Astrocyte (in vitro differentiated cells and primary cell): ENCODE measurements at regions not wholly inside any gene's neighbourhood (a gene's known extent, or its start where the extent isn't known, plus 50 kb on each side); places are given as distances from the start of the nearest gene placed in this dataset.

Experiments used
- DNase-seq: peaks from one replicate; pipeline ENCODE4 v3.0.0-alpha.2; 2010; ENCODE audit warnings: low read depth
- FAIRE-seq: peaks from 2 replicates; lab custom pipeline; 2011; peaks lifted over from hg19 to GRCh38; lab: Jason Lieb, UNC
- H2AFZ ChIP-seq: 2 replicates; pipeline ENCODE4 v1.6.0; 2012; ENCODE audit warnings: low read depth, low read length, inconsistent platforms
- H3K27ac ChIP-seq: 2 replicates; pipeline ENCODE4 v1.5.1; 2011; ENCODE audit warnings: low read depth, low read length, inconsistent platforms
- H3K27me3 ChIP-seq: 2 replicates; pipeline ENCODE4 v1.6.0; 2011; ENCODE audit warnings: low read length, inconsistent platforms; ENCODE audit not compliant: insufficient read depth
- H3K36me3 ChIP-seq: 2 replicates; pipeline ENCODE4 v1.5.1; 2011; ENCODE audit warnings: low read length, inconsistent platforms; ENCODE audit not compliant: insufficient read depth
- H3K4me1 ChIP-seq: 2 replicates; pipeline ENCODE4 v1.5.1; 2011; ENCODE audit warnings: low read length, inconsistent platforms; ENCODE audit not compliant: insufficient read depth
- H3K4me2 ChIP-seq: 2 replicates; pipeline ENCODE4 v1.6.0; 2012; ENCODE audit warnings: low read length, inconsistent platforms
- H3K4me3 ChIP-seq: 2 replicates; pipeline ENCODE4 v1.5.1; 2011; ENCODE audit warnings: low read depth, mild to moderate bottlenecking, low read length, inconsistent platforms; ENCODE audit not compliant: insufficient read depth
- H3K79me2 ChIP-seq: 2 replicates; pipeline ENCODE4 v1.6.0; 2012; ENCODE audit warnings: mild to moderate bottlenecking, low read length, inconsistent platforms; ENCODE audit not compliant: insufficient read depth
- H3K9ac ChIP-seq: 2 replicates; pipeline ENCODE4 v1.6.0; 2012; ENCODE audit warnings: mild to moderate bottlenecking, low read length, inconsistent platforms
- H3K9me3 ChIP-seq: 2 replicates; pipeline ENCODE4 v1.5.1; 2012; ENCODE audit warnings: low read depth, mild to moderate bottlenecking, low read length, inconsistent platforms; ENCODE audit not compliant: insufficient read depth
- H4K20me1 ChIP-seq: 2 replicates; pipeline ENCODE4 v1.6.0; 2012; ENCODE audit warnings: low read length, inconsistent platforms; ENCODE audit not compliant: insufficient read depth
- H3K27ac Mint-ChIP-seq: one replicate; pipeline ENCODE4 v1.8.0; 2021; ENCODE audit warnings: mild to moderate bottlenecking, mixed read lengths; ENCODE audit not compliant: unreplicated experiment
- H3K27me3 Mint-ChIP-seq: one replicate; pipeline ENCODE4 v1.8.0; 2021; ENCODE audit warnings: low read depth, mixed read lengths; ENCODE audit not compliant: unreplicated experiment
- H3K36me3 Mint-ChIP-seq: one replicate; pipeline ENCODE4 v1.8.0; 2021; ENCODE audit warnings: low read depth, mixed read lengths; ENCODE audit not compliant: unreplicated experiment
- H3K4me1 Mint-ChIP-seq: one replicate; pipeline ENCODE4 v1.8.0; 2021; ENCODE audit warnings: low read depth, mixed read lengths; ENCODE audit not compliant: unreplicated experiment
- H3K4me3 Mint-ChIP-seq: one replicate; pipeline ENCODE4 v1.8.0; 2021; ENCODE audit warnings: mild to moderate bottlenecking, moderate library complexity, mixed read lengths; ENCODE audit not compliant: unreplicated experiment
- H3K9me3 Mint-ChIP-seq: one replicate; pipeline ENCODE4 v1.8.0; 2021; ENCODE audit warnings: mild to moderate bottlenecking, mixed read lengths; ENCODE audit not compliant: unreplicated experiment
- CTCF ChIP-seq: IDR thresholded peaks from 2 replicates; pipeline ENCODE4 v1.5.1; 2011; ENCODE audit warnings: low read depth, mild to moderate bottlenecking, inconsistent platforms, low read length, moderate library complexity; ENCODE audit not compliant: insufficient read depth
- EZH2 ChIP-seq: IDR thresholded peaks from 2 replicates; pipeline ENCODE4 v1.6.1; 2012; ENCODE audit warnings: mild to moderate bottlenecking, low read length, inconsistent platforms; ENCODE audit not compliant: insufficient read depth

GRCh38 chr10:130392031-130392430 is 255.8 kb downstream of the GLRX3 start:
- Mint-ChIP-seq H3K4me1 (no peaks in the 10 kb centered on the region), H3K4me3 (no peak overlapping the region), H3K9me3 (peaks cover 43% of the 10 kb centered on the region), H3K36me3 (no peaks in the 10 kb centered on the region), H3K27ac (no peak overlapping the region), H3K27me3 (no peaks in the 10 kb centered on the region)
- no peak overlapping the region for H3K9ac ChIP-seq
- no peaks in the 10 kb centered on the region for H3K4me1 ChIP-seq
- H2AFZ ChIP-seq: no peak overlapping the region
- H3K36me3 ChIP-seq: no peaks in the 10 kb centered on the region
- H3K79me2 ChIP-seq: no peaks in the 10 kb centered on the region
- no peak for FAIRE-seq
- no peaks in the 10 kb centered on the region for H3K27me3 ChIP-seq
- peaks cover 13% of the 10 kb centered on the region for H3K9me3 ChIP-seq
- no peak for TF ChIP-seq EZH2
- no peak for TF ChIP-seq CTCF
- no peak for DNase-seq
- H4K20me1 ChIP-seq: no peaks in the 10 kb centered on the region
- no peak overlapping the region for H3K4me2 ChIP-seq
- no peak overlapping the region for H3K4me3 ChIP-seq
- H3K27ac ChIP-seq: no peak overlapping the region

GRCh38 chr10:130393342-130393741 is 257.2 kb downstream of the GLRX3 start:
- no peak for DNase-seq
- FAIRE-seq: no peak

More at GRCh38 chr10:130393342-130393741, 257.2 kb downstream of the GLRX3 start:
- no peaks in the 10 kb centered on the region for H3K4me1 Mint-ChIP-seq
- H3K4me3 Mint-ChIP-seq: no peak overlapping the region
- peaks cover 11% of the 10 kb centered on the region for H3K9me3 ChIP-seq
- no peaks in the 10 kb centered on the region for H3K79me2 ChIP-seq
- H3K4me3 ChIP-seq: no peak overlapping the region
- H4K20me1 ChIP-seq: no peaks in the 10 kb centered on the region
- no peak overlapping the region for H3K4me2 ChIP-seq
- H3K4me1 ChIP-seq: no peaks in the 10 kb centered on the region
- no peak overlapping the region for H3K27ac ChIP-seq
- no peaks in the 10 kb centered on the region for H3K36me3 ChIP-seq
- no peak overlapping the region for H3K9ac ChIP-seq
- no peaks in the 10 kb centered on the region for H3K36me3 Mint-ChIP-seq
- peaks cover 39% of the 10 kb centered on the region for H3K9me3 Mint-ChIP-seq
- H3K27me3 Mint-ChIP-seq: no peaks in the 10 kb centered on the region
- H3K27me3 ChIP-seq: no peaks in the 10 kb centered on the region
- H2AFZ ChIP-seq: no peak overlapping the region
- TF ChIP-seq CTCF (no peak), EZH2 (no peak)
- H3K27ac Mint-ChIP-seq: no peak overlapping the region
